Globus pallidus (tissue), 1 donor: ENCODE measurements at regions not wholly inside any gene's neighbourhood (a gene's known extent, or its start where the extent isn't known, plus 50 kb on each side); places are given as distances from the start of the nearest gene placed in this dataset.
"Not testable (repeated sequence)": the region's sequence is repeated elsewhere in the genome, so short reads cannot be mapped to it uniquely, and the experiment has no call there.

Experiments used
- DNase-seq: peaks from one replicate; pipeline ENCODE4 v3.0.0-alpha.2; 2015; ENCODE audit warnings: low spot score

DNA sequence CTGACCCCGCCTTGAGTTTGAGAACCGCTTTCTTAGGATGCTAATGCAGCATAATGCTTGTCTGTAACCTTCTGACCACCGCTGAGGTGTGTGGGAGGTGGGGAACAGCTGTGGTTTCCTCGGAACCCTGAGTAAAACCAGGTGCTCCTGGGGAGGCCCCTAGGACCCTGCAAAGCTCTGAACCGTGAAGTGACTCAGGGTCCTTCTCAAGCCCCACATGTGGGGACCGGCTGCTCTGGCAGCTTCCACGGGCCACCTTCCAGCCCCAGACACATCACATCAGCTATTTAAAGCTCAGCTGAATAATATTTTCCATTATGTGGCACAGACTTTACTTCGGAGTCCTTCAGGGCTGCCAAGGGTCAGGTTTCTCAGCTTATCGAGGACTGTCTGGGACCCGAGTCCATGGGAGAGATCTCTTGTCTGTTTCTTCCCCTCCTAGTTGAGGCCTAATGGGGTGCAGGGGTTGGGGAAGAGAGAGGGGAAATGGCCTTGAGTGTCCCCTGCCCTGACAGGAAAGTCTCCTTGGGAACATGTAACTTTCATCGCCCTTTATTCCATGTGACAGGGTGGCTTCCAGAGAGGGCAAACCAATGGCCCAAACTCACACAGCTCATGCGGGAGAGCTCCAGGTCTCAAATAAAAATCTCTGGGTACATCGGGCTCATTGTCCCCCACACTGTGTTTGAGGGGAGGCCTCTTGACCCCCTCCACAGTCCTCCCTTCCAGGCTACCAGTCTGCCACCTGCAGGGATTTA lies 186.1 kb upstream of the SLC24A3 start:
- DNase-seq, result no peak

- no peak for DNase-seq
These were observed 185.4 kb upstream of the SLC24A3 start for GRCh38 chr20:19026901-19027644.

DNA sequence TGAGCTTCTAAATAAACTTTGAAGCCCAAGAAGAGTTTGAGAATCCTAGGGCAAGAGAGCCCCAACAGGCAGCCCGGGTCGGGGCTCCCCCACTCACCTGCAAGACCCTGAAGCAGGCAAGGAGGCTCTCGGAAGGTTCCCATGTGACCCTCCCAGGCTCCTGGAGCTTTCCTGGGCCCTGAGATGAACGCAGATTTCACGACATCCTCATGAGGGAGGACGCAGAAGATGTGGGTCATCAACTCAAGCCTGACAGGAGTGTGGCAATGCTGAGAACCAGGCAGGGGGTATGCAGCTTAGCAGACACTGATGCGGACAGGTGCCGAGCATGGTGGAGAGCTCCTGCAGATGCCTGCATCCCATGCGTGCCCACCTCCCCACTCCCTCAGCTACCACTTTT lies 184.5 kb upstream of the SLC24A3 start:
- no peak for DNase-seq

- no peak for DNase-seq
These were observed 170.7 kb upstream of the SLC24A3 start for GRCh38 chr20:19041787-19042186.

- DNase-seq, result no peak
These were observed 167.1 kb upstream of the SLC24A3 start for GRCh38 chr20:19045371-19045770.

DNA sequence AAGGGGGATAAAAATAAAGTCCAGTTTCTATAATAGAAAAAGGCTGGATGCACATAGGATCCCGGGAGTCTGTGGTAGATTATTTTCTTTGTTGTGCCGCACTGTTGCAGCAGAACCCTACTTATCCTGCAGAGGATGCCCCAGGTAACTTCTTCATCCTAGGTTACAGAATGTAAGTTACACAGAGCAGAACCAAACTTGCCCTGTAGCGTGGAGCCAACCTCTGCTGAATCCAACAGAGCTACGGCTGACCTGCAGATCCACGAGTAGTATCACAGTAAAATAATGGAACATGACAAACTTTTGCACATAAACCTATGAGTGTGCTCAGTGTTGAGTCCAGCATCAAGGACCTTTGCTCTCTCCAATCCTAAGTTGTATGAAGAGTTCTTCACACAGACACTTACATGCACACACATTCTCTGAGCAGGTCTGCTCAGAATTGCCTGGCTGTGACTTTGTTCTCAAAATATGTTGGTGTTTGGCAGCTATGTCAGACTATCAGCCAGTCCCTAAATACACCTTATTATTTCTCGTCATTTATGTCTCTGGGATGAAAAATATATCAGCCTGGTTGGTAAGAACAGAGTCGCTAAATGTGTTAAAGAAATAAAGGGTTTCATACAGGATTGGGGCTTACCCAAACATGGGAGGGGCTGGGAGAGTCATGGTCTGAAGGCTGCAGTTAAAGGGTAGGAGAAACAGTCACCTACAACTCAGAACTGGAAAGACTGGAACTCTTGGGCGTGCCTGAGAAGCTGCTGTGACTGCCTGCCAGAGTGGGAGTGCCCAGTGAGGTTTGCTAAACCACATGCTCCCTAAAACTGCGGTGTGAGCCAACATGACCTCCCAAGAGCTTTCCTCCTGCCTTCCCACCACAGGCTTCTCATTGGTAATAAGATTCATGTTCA lies 165.1 kb upstream of the SLC24A3 start:
- no peak for DNase-seq

DNA sequence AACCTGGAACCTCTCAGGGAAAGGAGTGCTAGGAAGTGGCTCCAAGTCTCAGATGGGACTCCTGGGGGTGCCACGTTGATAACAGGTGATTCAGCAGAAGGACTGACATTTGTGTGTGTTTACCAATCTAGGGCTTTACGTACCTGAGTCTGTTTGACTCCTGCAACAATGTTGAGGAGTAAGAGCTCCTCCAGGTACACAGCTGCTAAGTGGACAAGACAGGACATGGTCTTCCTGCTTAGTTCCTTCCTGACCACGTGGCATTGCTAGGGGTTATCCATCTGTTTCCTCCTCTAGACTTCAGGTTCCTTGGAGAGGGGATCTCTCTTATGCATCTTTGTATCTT lies 164.5 kb upstream of the SLC24A3 start:
- no peak for DNase-seq

GRCh38 chr20:19048995-19049501 lies 163.4 kb upstream of the SLC24A3 start:
- no peak for DNase-seq

DNA sequence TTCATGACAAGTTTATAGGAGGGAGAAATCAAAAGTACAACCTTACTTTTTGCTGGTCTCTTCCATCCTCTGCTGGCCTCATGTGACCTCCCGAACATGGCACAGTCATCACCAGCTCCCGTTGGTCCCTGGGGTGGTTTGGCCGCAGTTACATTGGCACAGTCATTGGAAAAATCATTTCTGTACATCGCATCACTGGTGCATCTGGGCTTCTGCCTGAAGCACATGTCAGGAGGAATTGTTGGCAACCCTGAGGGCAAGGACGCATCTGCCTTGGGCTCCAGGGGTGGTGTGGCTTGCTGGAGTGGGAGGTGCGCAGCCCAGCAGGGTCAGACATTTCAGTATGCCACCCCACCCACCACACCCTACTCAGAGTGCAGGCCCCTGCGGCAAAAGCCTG lies 162.9 kb upstream of the SLC24A3 start:
- DNase-seq, result no peak

GRCh38 chr20:19056909-19057308 lies 155.5 kb upstream of the SLC24A3 start:
- DNase-seq, result no peak

GRCh38 chr20:19064788-19065187 lies 147.7 kb upstream of the SLC24A3 start:
- not testable (repeated sequence) for DNase-seq

DNA sequence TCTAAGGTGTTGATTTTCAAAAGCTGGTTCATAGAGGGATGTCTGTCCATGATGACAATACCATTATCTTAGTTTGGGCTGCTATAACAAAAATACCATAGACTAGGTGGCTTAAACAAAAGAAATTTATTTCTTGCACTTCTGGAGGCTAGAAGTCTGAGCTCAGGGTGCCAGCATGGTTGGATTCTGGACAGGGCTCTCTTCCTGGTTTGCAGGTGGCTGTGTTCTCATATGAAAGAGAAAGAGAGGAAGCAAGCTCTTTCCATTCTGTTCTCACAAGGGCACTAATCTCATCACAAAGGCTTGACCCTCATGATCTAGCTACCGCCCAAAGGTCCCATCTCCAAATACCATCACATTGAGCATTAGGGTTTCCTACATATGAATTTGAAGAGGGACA lies 144.5 kb upstream of the SLC24A3 start:
- DNase-seq, result no peak

- DNase-seq, result no peak
These were observed 142.4 kb upstream of the SLC24A3 start for GRCh38 chr20:19070026-19070425.

- DNase-seq, result no peak
These were observed 141.6 kb upstream of the SLC24A3 start for GRCh38 chr20:19070681-19071445.

GRCh38 chr20:19071446-19071725 lies 141.1 kb upstream of the SLC24A3 start:
- DNase-seq, result no peak

GRCh38 chr20:19071902-19072498 lies 140.4 kb upstream of the SLC24A3 start:
- DNase-seq, result no peak

GRCh38 chr20:19072988-19073387 lies 139.5 kb upstream of the SLC24A3 start:
- no peak for DNase-seq

DNA sequence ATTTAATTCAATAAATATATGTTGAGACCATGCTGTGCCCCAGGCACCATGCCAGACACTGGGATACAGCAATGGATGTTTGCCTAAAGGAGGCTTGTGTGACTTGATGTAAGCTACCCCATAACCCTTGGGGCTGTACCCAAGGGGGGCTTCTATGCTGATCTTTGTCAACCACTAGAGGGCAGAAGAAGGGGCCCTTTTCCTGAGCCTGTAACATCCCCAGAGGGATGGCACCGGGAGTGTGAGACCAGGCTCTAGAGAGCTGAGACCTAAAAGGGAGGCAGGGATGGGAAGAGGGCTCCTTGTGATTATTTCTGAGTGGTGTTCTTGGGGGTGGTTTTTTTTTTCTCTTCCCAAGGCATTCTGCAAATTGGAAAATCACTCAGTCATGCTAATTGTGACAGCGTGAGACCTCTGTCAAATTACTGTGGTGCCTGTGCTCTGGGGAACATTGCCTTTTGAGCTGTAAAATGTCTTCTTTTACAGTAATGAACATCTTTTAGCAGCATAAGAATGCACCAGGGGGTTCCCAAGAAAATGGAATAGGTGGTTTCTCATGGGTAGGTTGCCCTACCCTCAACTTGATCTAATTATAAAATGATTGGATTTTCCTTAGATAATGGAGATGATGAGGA lies 138.7 kb upstream of the SLC24A3 start:
- DNase-seq, result no peak

DNA sequence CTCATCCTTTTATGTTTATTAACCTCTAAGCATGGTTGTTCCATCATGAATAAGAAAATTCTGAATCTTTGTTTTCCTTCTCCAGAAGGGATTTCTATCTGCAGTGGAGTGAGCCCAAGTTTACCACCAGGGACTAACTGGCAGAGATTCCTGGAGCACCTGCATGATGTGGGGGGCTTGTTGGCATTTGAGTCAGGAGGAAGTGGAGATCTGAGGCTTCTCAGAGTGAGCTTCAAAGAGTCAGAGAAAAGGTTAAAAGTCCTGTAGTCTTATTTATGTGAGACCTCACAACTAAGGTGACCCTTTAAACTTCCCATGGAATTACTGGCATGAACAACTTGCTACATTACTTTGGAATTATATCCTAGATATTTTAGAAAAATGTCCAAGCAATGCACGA lies 138.1 kb upstream of the SLC24A3 start:
- DNase-seq, result no peak

GRCh38 chr20:19074828-19075516 lies 137.5 kb upstream of the SLC24A3 start:
- DNase-seq, result no peak
